GM23248 (cell line): ENCODE measurements at regions not wholly inside any gene's neighbourhood (a gene's known extent, or its start where the extent isn't known, plus 50 kb on each side); places are given as distances from the start of the nearest gene placed in this dataset.
"Not testable (repeated sequence)": the region's sequence is repeated elsewhere in the genome, so short reads cannot be mapped to it uniquely, and the experiment has no call there.

Experiments used
- EZH2 ChIP-seq: fragments of 200-600 bp; sonication (generic); IDR thresholded peaks from 2 replicates; pipeline ENCODE4 v1.6.1; 2018; ENCODE audit warnings: antibody characterized with exemption, mild to moderate bottlenecking; ENCODE audit not compliant: insufficient read depth, poor library complexity, severe bottlenecking
- EZH2phosphoT487 ChIP-seq: fragments of 200-600 bp; sonication (generic); IDR thresholded peaks from 2 replicates; pipeline ENCODE4 v1.6.1; 2018; ENCODE audit warnings: antibody characterized with exemption, moderate library complexity, mild to moderate bottlenecking, low read depth; ENCODE audit not compliant: insufficient read depth

DNA sequence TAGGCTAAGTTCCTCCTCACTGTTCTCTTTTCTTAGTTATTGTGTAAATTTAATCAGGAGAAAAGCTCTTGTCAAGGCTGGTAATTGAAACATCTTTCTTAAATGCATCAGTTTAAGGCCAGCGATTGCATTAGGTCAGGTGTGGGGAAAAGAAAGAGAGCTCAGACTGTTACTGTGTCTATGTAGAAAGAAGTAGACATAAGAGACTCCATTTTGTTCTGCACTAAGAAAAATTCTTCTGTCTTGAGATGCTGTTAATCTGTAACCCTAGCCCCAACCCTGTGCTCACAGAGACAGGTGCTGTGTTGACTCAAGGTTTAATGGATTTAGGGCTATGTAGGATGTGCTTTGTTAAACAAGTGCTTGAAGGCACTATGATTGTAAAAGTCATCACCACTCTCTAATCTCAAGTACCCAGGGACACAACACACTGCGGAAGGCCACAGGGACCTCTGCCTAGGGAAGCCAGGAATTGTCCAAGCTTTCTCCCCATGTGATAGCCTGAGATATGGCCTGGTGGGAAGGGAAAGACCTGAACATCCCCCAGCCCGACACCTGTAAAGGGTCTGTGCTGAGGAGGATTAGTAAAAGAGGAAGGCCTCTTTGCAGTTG lies 364.1 kb downstream of the ZNF248 start:
- TF ChIP-seq EZH2, EZH2phosphoT487: not testable (repeated sequence)
